ENCODE measurements at regions not wholly inside any gene's neighbourhood (a gene's known extent, or its start where the extent isn't known, plus 50 kb on each side); places are given as distances from the start of the nearest gene placed in this dataset.

DNA sequence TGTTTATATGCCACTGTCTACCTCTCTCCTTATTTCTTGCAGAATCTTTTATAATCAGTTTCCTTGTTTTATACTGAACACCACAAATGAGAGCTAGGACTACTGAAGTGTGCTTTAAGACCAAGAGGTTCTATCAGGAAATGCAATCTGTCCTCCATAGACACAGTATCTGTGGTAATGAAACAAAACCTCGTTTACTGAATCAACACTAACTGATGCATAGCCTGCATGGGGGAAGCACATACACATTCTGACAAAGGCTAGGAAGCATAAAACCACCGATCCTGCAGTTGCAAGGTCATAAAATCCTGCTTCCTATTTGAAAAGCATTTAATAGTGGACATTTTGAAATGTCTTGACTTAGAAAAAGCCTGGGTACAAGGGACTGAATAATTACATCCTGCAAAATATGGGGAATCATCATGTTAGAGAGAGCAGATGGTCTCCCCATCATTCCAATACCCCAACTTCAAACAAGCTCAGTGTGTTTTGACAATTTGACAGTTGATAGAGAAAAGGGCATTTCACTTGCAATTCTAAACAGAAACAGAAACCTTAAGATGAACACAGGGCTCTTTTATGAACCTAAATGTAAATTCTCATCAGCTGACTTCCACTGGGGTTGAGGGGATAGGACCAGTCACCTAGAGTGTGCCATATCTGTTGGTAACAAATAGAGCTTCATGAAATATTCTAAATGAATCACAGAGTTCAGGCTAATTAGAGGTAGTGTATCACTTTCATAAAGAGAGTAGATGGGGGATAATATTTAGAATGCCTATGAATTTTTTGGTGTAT, 1845.6 kb upstream of the PIK3C3 start (continued):
- TF ChIP-seq IKZF1 (conservative IDR thresholded peaks at IDR 0.05): 0 out of 2 replicates have a peak, but pooled peaks have one; percentile 14
- TF ChIP-seq RELB (IDR thresholded peaks at IDR 0.05; ENCODE audit: low read depth): no peak
- no peak for TF ChIP-seq TARDBP (IDR thresholded peaks at IDR 0.05; ENCODE audit: borderline replicate concordance)
- no peak for TF ChIP-seq WRNIP1 (IDR thresholded peaks at IDR 0.05; ENCODE audit: borderline replicate concordance, low read depth, low read length)
- TF ChIP-seq DPF2 (IDR thresholded peaks at IDR 0.05): no peak
- no peak for TF ChIP-seq SKIL (IDR thresholded peaks at IDR 0.05; ENCODE audit: low read depth, poor library complexity, severe bottlenecking)
- TF ChIP-seq SIN3A (IDR thresholded peaks at IDR 0.05; ENCODE audit: low read depth, low read length): no peak
- TF ChIP-seq MEF2A (IDR thresholded peaks at IDR 0.05; ENCODE audit: insufficient read depth, low read depth, low read length): no peak
- no peak for TF ChIP-seq CBFB (IDR thresholded peaks at IDR 0.05; ENCODE audit: low read depth)
- TF ChIP-seq CHD4 (IDR thresholded peaks at IDR 0.05): no peak
- no peak for TF ChIP-seq EED (IDR thresholded peaks at IDR 0.05; ENCODE audit: low read depth)

Data from GM12878 (cell line).